ENCODE measurements at regions not wholly inside any gene's neighbourhood (a gene's known extent, or its start where the extent isn't known, plus 50 kb on each side); places are given as distances from the start of the nearest gene placed in this dataset.

DNA sequence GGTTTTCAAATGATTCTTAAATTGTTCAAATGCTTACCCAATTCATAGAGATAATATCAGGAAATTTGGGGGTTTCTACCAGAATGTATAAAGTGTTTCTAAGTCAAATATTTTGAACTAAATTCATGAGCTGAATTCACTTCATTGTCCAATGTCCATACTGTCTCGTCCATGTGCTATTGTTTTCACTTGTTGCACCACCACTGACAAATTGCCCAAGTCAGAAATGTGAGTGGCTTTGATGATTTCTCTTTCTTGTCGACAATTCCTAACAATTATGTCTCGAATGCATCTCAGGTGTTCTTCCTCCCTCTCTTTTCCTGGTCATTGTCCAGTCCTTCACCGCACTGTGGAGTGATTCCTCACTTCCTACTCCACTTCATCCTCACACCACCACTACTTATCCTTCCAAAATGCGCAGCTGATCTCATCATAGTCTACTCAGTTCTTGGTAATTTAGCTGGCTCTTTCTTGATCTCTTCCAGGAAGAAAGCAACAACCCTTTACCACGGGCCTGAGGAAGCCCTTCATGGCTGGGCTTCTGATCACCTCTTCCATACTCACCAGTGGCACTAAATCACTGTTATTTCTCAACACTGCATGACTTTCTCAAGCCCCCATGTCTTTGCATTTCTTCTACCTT lies 161.1 kb downstream of the FOXA2 start:
- H3K27ac ChIP-seq (ENCODE audit: insufficient read length, low read depth, low read length) = no peak overlapping the region
- no peaks in the 10 kb centered on the region for H3K23me2 ChIP-seq (ENCODE audit: insufficient read length, low read depth, low read length, poor library complexity, severe bottlenecking)
- Mint-ChIP-seq H3K27me3 (ENCODE audit: low read depth) (peaks cover 94% of the 10 kb centered on the region), H3K27ac (no peak overlapping the region), H3K4me1 (no peaks in the 10 kb centered on the region), H3K9me3 (peaks cover 6 to 8% of the 10 kb centered on the region in 2 experiments; a peak in 1 of 5 replicates), H3K4me3 (no peak overlapping the region), H3K36me3 (ENCODE audit: insufficient read depth in 1 of 3, low read depth in 3 of 3) (no peaks in the 10 kb centered on the region; a peak in 1 of 7 replicates)
- no peak overlapping the region for H3K56ac ChIP-seq (ENCODE audit: insufficient read length, low read depth, low read length)
- no peak overlapping the region for H2BK12ac ChIP-seq (ENCODE audit: insufficient read length, low read depth, low read length)
- no peak overlapping the region for H4K91ac ChIP-seq (ENCODE audit: insufficient read length, low read depth, low read length)
- H3K79me1 ChIP-seq (ENCODE audit: insufficient read depth, low read depth, low read length, poor library complexity, severe bottlenecking) = no peaks in the 10 kb centered on the region
- H2BK15ac ChIP-seq (ENCODE audit: low read depth, low read length) = no peak overlapping the region
- DNase-seq = no peak
- no CpG with 5 or more reads among the region's 6 CpGs for WGBS (ENCODE audit: extremely low coverage, insufficient read length, low lambda C conversion rate)
- no peak overlapping the region for H3K4ac ChIP-seq (ENCODE audit: low read depth, low read length)
- H3T11ph ChIP-seq (ENCODE audit: low read length) = no peak overlapping the region
- no peak overlapping the region for H4K5ac ChIP-seq (ENCODE audit: insufficient read length, low read depth, low read length)
- H3K79me2 ChIP-seq (ENCODE audit: insufficient read depth, low read length) = no peaks in the 10 kb centered on the region
- H2BK20ac ChIP-seq (ENCODE audit: low read depth, low read length, poor library complexity, severe bottlenecking) = no peak overlapping the region
- no peak overlapping the region for H2BK5ac ChIP-seq (ENCODE audit: insufficient read length, low read length)
- no peak overlapping the region for H3K23ac ChIP-seq (ENCODE audit: insufficient read length, low read depth, low read length)
- no peak overlapping the region for H2AFZ ChIP-seq (ENCODE audit: low read length)
- no peak overlapping the region for H3K14ac ChIP-seq (ENCODE audit: insufficient read depth, low read length)
- H3K9me3 ChIP-seq (ENCODE audit: control insufficient read depth, low read depth, low read length) = no peaks in the 10 kb centered on the region
- no peaks in the 10 kb centered on the region for H3K4me1 ChIP-seq (ENCODE audit: insufficient read depth, low read length)
- H2AK5ac ChIP-seq (ENCODE audit: insufficient read length, low read length) = no peak overlapping the region
- peaks cover 8% of the 10 kb centered on the region; the same call in 1 of the 2 replicates for H3K27me3 ChIP-seq (ENCODE audit: insufficient read depth, low read length)
- H4K8ac ChIP-seq (replicated peaks; ENCODE audit: insufficient read length, low read depth, low read length) = no peak overlapping the region
- no peak overlapping the region for H3K18ac ChIP-seq (ENCODE audit: insufficient read length, low read depth, low read length)
- no peaks in the 10 kb centered on the region for H4K20me1 ChIP-seq (ENCODE audit: control insufficient read depth, insufficient read depth, insufficient read length)
- H3K4me2 ChIP-seq (ENCODE audit: insufficient read depth, insufficient read length, low read length) = no peak overlapping the region
- H3K9ac ChIP-seq (ENCODE audit: extremely low read depth, insufficient read length, low read length) = no peak overlapping the region
- no peak overlapping the region for H2BK120ac ChIP-seq (ENCODE audit: low read depth, low read length, poor library complexity, severe bottlenecking)
- TF ChIP-seq, protein P1, sequence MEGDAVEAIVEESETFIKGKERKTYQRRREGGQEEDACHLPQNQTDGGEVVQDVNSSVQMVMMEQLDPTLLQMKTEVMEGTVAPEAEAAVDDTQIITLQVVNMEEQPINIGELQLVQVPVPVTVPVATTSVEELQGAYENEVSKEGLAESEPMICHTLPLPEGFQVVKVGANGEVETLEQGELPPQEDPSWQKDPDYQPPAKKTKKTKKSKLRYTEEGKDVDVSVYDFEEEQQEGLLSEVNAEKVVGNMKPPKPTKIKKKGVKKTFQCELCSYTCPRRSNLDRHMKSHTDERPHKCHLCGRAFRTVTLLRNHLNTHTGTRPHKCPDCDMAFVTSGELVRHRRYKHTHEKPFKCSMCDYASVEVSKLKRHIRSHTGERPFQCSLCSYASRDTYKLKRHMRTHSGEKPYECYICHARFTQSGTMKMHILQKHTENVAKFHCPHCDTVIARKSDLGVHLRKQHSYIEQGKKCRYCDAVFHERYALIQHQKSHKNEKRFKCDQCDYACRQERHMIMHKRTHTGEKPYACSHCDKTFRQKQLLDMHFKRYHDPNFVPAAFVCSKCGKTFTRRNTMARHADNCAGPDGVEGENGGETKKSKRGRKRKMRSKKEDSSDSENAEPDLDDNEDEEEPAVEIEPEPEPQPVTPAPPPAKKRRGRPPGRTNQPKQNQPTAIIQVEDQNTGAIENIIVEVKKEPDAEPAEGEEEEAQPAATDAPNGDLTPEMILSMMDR (conservative IDR thresholded peaks at IDR 0.05) = no peak

All from H9 (cell line).